RWPE2 (cell line): ENCODE measurements at regions not wholly inside any gene's neighbourhood (a gene's known extent, or its start where the extent isn't known, plus 50 kb on each side); places are given as distances from the start of the nearest gene placed in this dataset.
A peak's percentile ranks its signal among the peaks of the same experiment; 100 is the strongest.

Experiments used
- ATAC-seq: fragments of 200-7000 bp; cut with Tn5 transposase; 3 replicates; pipeline ENCODE4 v1.9.1; 2021; ENCODE audit warnings: low read depth
- DNase-seq: peaks from one replicate; pipeline ENCODE4 v3.0.0-alpha.2; 2020; ENCODE audit warnings: low spot score
- H3K27ac ChIP-seq: fragments of 450-650 bp; 2 replicates; pipeline ENCODE4 v1.5.1; 2017; ENCODE audit warnings: mild to moderate bottlenecking; ENCODE audit not compliant: poor library complexity, severe bottlenecking
- H3K27me3 ChIP-seq: fragments of 250-450 bp; sonication (Bioruptor Pico); 2 replicates; pipeline ENCODE4 v1.5.1; 2021; ENCODE audit warnings: mild to moderate bottlenecking, moderate library complexity; ENCODE audit not compliant: insufficient read depth, poor library complexity, severe bottlenecking
- H3K36me3 ChIP-seq: fragments of 250-450 bp; sonication (Bioruptor Pico); 2 replicates; pipeline ENCODE4 v1.5.1; 2020; ENCODE audit warnings: low read depth, mild to moderate bottlenecking, moderate library complexity
- H3K4me1 ChIP-seq: fragments of 250-450 bp; sonication (Bioruptor Pico); 2 replicates; pipeline ENCODE4 v1.5.1; 2021; ENCODE audit warnings: mild to moderate bottlenecking, moderate library complexity; ENCODE audit not compliant: insufficient read depth, poor library complexity, severe bottlenecking
- H3K4me3 ChIP-seq: fragments of 250-450 bp; sonication (Bioruptor Pico); 2 replicates; pipeline ENCODE4 v1.5.1; 2021; ENCODE audit warnings: mild to moderate bottlenecking, moderate library complexity; ENCODE audit not compliant: severe bottlenecking
- H3K9me3 ChIP-seq: fragments of 250-450 bp; sonication (Bioruptor Pico); 2 replicates; pipeline ENCODE4 v1.5.1; 2021; ENCODE audit warnings: mild to moderate bottlenecking, moderate library complexity; ENCODE audit not compliant: severe bottlenecking
- CTCF ChIP-seq: fragments of 450-650 bp; IDR thresholded peaks from one replicate; pipeline ENCODE4 v1.5.1; 2017; ENCODE audit warnings: mild to moderate bottlenecking, moderate library complexity; ENCODE audit not compliant: poor library complexity, severe bottlenecking

- peaks cover 26% of the 10 kb centered on the region for H3K27me3 ChIP-seq
- ATAC-seq (no peak), DNase-seq (no peak)
- no peak overlapping the region for H3K27ac ChIP-seq
- TF ChIP-seq CTCF = no peak
- H3K4me1 ChIP-seq = no peaks in the 10 kb centered on the region
- H3K36me3 ChIP-seq = no peaks in the 10 kb centered on the region
- H3K9me3 ChIP-seq = no peaks in the 10 kb centered on the region
- no peak overlapping the region for H3K4me3 ChIP-seq
Measured at GRCh38 chr17:79279320-79279719, 204.7 kb downstream of the ENGASE start.

- Histone ChIP-seq H3K36me3 (no peaks in the 10 kb centered on the region), H3K4me1 (peaks cover 5% of the 10 kb centered on the region), H3K9me3 (no peaks in the 10 kb centered on the region), H3K4me3 (no peak overlapping the region), H3K27me3 (peaks cover 9% of the 10 kb centered on the region), H3K27ac (no peak overlapping the region)
- no peak for TF ChIP-seq CTCF
- no peak for ATAC-seq
- no peak for DNase-seq
Measured at GRCh38 chr17:79276821-79277220, 202.2 kb downstream of the ENGASE start.

GRCh38 chr17:79273660-79274059 lies 199.0 kb downstream of the ENGASE start:
- ATAC-seq (no peak), DNase-seq (no peak)
- H3K4me3 ChIP-seq = no peak overlapping the region
- H3K27me3 ChIP-seq = peaks cover 22% of the 10 kb centered on the region
- H3K27ac ChIP-seq = no peak overlapping the region
- no peak for TF ChIP-seq CTCF
- no peaks in the 10 kb centered on the region for H3K36me3 ChIP-seq
- peaks cover 5% of the 10 kb centered on the region for H3K4me1 ChIP-seq
- no peaks in the 10 kb centered on the region for H3K9me3 ChIP-seq

- Histone ChIP-seq H3K36me3 (no peaks in the 10 kb centered on the region), H3K9me3 (no peaks in the 10 kb centered on the region), H3K4me1 (peaks cover 5% of the 10 kb centered on the region), H3K4me3 (no peak overlapping the region), H3K27ac (no peak overlapping the region), H3K27me3 (peaks cover 26% of the 10 kb centered on the region)
- ATAC-seq (peak; percentile 68), DNase-seq (no peak)
- TF ChIP-seq CTCF = no peak
Measured at GRCh38 chr17:79272666-79273219, 198.1 kb downstream of the ENGASE start.

- DNase-seq (no peak), ATAC-seq (no peak)
- Histone ChIP-seq H3K36me3 (no peaks in the 10 kb centered on the region), H3K4me1 (peaks cover 5% of the 10 kb centered on the region), H3K9me3 (no peaks in the 10 kb centered on the region), H3K27me3 (peaks cover 31% of the 10 kb centered on the region), H3K27ac (no peak overlapping the region), H3K4me3 (no peak overlapping the region)
- TF ChIP-seq CTCF = no peak
Measured at GRCh38 chr17:79272220-79272619, 197.6 kb downstream of the ENGASE start.
